Endothelial cell of umbilical vein (primary cell): ENCODE measurements at regions not wholly inside any gene's neighbourhood (a gene's known extent, or its start where the extent isn't known, plus 50 kb on each side); places are given as distances from the start of the nearest gene placed in this dataset.

Experiments
- EZH2 ChIP-seq: IDR thresholded peaks from 2 replicates; pipeline ENCODE4 v1.6.1; 2012; ENCODE audit warnings: borderline replicate concordance, low read depth, mild to moderate bottlenecking, moderate library complexity, low read length, inconsistent platforms; ENCODE audit not compliant: severe bottlenecking
- JUN ChIP-seq: IDR thresholded peaks from 2 replicates; pipeline ENCODE4 v1.6.1; 2011; ENCODE audit warnings: borderline replicate concordance, low read depth; ENCODE audit not compliant: insufficient read length, insufficient read depth
- POLR2A ChIP-seq: IDR thresholded peaks from 2 replicates; pipeline ENCODE4 v1.6.1; 2012; ENCODE audit warnings: low read depth, mild to moderate bottlenecking, control low read depth, low read length
- POLR2AphosphoS5 ChIP-seq: IDR thresholded peaks from 2 replicates; pipeline ENCODE4 v1.6.1; 2012; ENCODE audit warnings: low read depth, mild to moderate bottlenecking, control low read depth, low read length, moderate library complexity; ENCODE audit not compliant: insufficient read depth
- TF ChIP-seq, protein P1 (sequence below), 2 donors: IDR thresholded peaks; 1 replicate in 1 of 2; 2 replicates in 1 of 2; pipeline ENCODE4 v1.5.1; 2011; ENCODE audit warnings: low read length in 2 of 2, mild to moderate bottlenecking in 2 of 2, moderate library complexity in 2 of 2, control low read depth in 1 of 2, inconsistent platforms in 1 of 2, low read depth in 1 of 2; ENCODE audit not compliant: insufficient read depth in 1 of 2; ENCODE audit errors: extremely low read depth in 1 of 2
- TF ChIP-seq, protein P2 (sequence below): IDR thresholded peaks from 2 replicates; pipeline ENCODE4 v1.6.1; 2011; ENCODE audit not compliant: insufficient read depth, insufficient read length

DNA sequence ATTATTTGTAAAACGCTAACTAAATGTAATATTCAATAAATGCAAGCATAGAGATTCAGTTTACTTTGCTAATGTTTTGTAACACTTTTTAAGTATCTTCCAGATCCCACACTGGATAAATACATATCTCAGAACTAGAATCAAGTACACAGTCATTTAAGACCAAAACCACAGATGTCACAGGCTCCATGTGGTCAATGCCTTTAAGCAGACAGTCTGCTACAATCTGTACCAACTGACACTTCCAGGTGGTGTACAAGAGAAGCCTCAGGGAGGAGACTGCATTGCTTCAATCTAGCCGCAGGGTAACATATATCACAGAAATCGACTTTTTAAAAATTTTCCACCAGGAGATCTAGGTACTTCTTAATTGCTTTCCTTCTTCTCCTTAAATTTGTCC is 229.6 kb upstream of the DIAPH2 start:
- TF ChIP-seq POLR2A: no peak
- TF ChIP-seq, protein P1, sequence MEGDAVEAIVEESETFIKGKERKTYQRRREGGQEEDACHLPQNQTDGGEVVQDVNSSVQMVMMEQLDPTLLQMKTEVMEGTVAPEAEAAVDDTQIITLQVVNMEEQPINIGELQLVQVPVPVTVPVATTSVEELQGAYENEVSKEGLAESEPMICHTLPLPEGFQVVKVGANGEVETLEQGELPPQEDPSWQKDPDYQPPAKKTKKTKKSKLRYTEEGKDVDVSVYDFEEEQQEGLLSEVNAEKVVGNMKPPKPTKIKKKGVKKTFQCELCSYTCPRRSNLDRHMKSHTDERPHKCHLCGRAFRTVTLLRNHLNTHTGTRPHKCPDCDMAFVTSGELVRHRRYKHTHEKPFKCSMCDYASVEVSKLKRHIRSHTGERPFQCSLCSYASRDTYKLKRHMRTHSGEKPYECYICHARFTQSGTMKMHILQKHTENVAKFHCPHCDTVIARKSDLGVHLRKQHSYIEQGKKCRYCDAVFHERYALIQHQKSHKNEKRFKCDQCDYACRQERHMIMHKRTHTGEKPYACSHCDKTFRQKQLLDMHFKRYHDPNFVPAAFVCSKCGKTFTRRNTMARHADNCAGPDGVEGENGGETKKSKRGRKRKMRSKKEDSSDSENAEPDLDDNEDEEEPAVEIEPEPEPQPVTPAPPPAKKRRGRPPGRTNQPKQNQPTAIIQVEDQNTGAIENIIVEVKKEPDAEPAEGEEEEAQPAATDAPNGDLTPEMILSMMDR (IDR thresholded peaks at IDR 0.05; ENCODE audit: extremely low read depth in 1 of 2, insufficient read depth in 1 of 2, low read depth in 1 of 2, low read length in 2 of 2): no peak
- no peak for TF ChIP-seq POLR2AphosphoS5
- TF ChIP-seq, protein P2, sequence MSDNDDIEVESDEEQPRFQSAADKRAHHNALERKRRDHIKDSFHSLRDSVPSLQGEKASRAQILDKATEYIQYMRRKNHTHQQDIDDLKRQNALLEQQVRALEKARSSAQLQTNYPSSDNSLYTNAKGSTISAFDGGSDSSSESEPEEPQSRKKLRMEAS: no peak
- TF ChIP-seq EZH2: no peak
- no peak for TF ChIP-seq JUN
